GM12878 (cell line): ENCODE measurements at regions not wholly inside any gene's neighbourhood (a gene's known extent, or its start where the extent isn't known, plus 50 kb on each side); places are given as distances from the start of the nearest gene placed in this dataset.

Experiments
- ASH2L ChIP-seq: fragments of 300-600, 200-600 bp; sonication (generic); IDR thresholded peaks from 2 replicates; pipeline ENCODE4 v1.6.1; 2017; ENCODE audit warnings: low read depth, mild to moderate bottlenecking, borderline replicate concordance
- CHD2 ChIP-seq: IDR thresholded peaks from 2 replicates; pipeline ENCODE4 v1.6.1; 2011; ENCODE audit warnings: low read depth, low read length, improper control_type of control experiment, borderline replicate concordance
- CREM ChIP-seq: IDR thresholded peaks from 2 replicates; pipeline ENCODE4 v1.6.1; 2014; ENCODE audit warnings: antibody characterized with exemption, low read depth
- ETV6 ChIP-seq, 2 experiments: fragments of 450-650 bp in 1 of 2; IDR thresholded peaks in 1 of 2; conservative IDR thresholded peaks in 1 of 2; 2 replicates each; pipeline ENCODE4 v1.6.1; 2014; ENCODE audit warnings: antibody characterized with exemption in 1 of 2, borderline replicate concordance in 1 of 2, low read depth in 1 of 2, mild to moderate bottlenecking in 1 of 2, moderate library complexity in 1 of 2
- GATAD2B ChIP-seq: fragments of 450-650 bp; conservative IDR thresholded peaks from 2 replicates; pipeline ENCODE4 v1.6.1; 2017; ENCODE audit warnings: low read depth, mild to moderate bottlenecking, moderate library complexity
- HCFC1 ChIP-seq: fragments of 150-350 bp; IDR thresholded peaks from 2 replicates; pipeline ENCODE4 v1.6.1; 2014; ENCODE audit warnings: low read length
- HDAC2 ChIP-seq: fragments of 200-600 bp; sonication (generic); IDR thresholded peaks from 2 replicates; pipeline ENCODE4 v1.6.1; 2017
- HDAC6 ChIP-seq: fragments of 200-600 bp; sonication (generic); IDR thresholded peaks from one replicate; pipeline ENCODE4 v1.8.0; 2017; ENCODE audit warnings: antibody characterized with exemption; ENCODE audit not compliant: unreplicated experiment
- IRF3 ChIP-seq: fragments of 450-650 bp; IDR thresholded peaks from 2 replicates; pipeline ENCODE4 v1.6.1; 2014; ENCODE audit warnings: mild to moderate bottlenecking
- MTA3 ChIP-seq: IDR thresholded peaks from 2 replicates; pipeline ENCODE4 v1.6.1; 2012; ENCODE audit warnings: low read length, inconsistent platforms, borderline replicate concordance
- RAD51 ChIP-seq: fragments of 450-650 bp; IDR thresholded peaks from 2 replicates; pipeline ENCODE4 v1.6.1; 2016; ENCODE audit warnings: moderate library complexity, mild to moderate bottlenecking, inconsistent platforms
- TF ChIP-seq, protein P1 (sequence below): fragments of 450-650 bp; IDR thresholded peaks from 2 replicates; pipeline ENCODE4 v1.6.1; 2018; ENCODE audit warnings: borderline replicate concordance, mild to moderate bottlenecking; ENCODE audit not compliant: partially characterized antibody
- TF ChIP-seq, protein P2 (sequence below): fragments of 450-650 bp; IDR thresholded peaks from 2 replicates; pipeline ENCODE4 v1.6.1; 2017; ENCODE audit warnings: mild to moderate bottlenecking, moderate library complexity
- TF ChIP-seq, protein P3 (sequence below): fragments of 450-650 bp; IDR thresholded peaks from 2 replicates; pipeline ENCODE4 v1.6.1; 2018; ENCODE audit warnings: mild to moderate bottlenecking, low read depth, moderate library complexity; ENCODE audit not compliant: partially characterized antibody
- TF ChIP-seq, protein P4 (sequence below): IDR thresholded peaks from 2 replicates; pipeline ENCODE4 v1.6.1; 2011; ENCODE audit warnings: borderline replicate concordance, low read depth, mild to moderate bottlenecking, moderate library complexity, mixed read lengths, low read length; ENCODE audit not compliant: insufficient read depth; ENCODE audit errors: extremely low read length

GRCh38 chr6:27693766-27694546, 218.2 kb downstream of the OR2B2 start (continued):
- TF ChIP-seq HCFC1 (no peak), MTA3 (no peak), HDAC2 (no peak), ASH2L (no peak), CHD2 (no peak), HDAC6 (no peak), ETV6 (conservative IDR thresholded peaks at IDR 0.05 in 1 of 2, IDR thresholded peaks at IDR 0.05 in 1 of 2; ENCODE audit: borderline replicate concordance in 1 of 2, low read depth in 1 of 2) (peak in 1 of 2 experiments; percentile 33; a peak in 1 of 4 replicates), IRF3 (no peak), RAD51 (no peak), CREM (peak; percentile 80), GATAD2B (0 out of 2 replicates have a peak, but pooled peaks have one; percentile 46)
- TF ChIP-seq, protein P1, sequence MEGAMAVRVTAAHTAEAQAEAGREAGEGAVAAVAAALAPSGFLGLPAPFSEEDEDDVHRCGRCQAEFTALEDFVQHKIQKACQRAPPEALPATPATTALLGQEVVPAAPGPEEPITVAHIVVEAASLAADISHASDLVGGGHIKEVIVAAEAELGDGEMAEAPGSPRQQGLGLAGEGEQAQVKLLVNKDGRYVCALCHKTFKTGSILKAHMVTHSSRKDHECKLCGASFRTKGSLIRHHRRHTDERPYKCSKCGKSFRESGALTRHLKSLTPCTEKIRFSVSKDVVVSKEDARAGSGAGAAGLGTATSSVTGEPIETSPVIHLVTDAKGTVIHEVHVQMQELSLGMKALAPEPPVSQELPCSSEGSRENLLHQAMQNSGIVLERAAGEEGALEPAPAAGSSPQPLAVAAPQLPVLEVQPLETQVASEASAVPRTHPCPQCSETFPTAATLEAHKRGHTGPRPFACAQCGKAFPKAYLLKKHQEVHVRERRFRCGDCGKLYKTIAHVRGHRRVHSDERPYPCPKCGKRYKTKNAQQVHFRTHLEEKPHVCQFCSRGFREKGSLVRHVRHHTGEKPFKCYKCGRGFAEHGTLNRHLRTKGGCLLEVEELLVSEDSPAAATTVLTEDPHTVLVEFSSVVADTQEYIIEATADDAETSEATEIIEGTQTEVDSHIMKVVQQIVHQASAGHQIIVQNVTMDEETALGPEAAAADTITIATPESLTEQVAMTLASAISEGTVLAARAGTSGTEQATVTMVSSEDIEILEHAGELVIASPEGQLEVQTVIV: no peak
- TF ChIP-seq, protein P2, sequence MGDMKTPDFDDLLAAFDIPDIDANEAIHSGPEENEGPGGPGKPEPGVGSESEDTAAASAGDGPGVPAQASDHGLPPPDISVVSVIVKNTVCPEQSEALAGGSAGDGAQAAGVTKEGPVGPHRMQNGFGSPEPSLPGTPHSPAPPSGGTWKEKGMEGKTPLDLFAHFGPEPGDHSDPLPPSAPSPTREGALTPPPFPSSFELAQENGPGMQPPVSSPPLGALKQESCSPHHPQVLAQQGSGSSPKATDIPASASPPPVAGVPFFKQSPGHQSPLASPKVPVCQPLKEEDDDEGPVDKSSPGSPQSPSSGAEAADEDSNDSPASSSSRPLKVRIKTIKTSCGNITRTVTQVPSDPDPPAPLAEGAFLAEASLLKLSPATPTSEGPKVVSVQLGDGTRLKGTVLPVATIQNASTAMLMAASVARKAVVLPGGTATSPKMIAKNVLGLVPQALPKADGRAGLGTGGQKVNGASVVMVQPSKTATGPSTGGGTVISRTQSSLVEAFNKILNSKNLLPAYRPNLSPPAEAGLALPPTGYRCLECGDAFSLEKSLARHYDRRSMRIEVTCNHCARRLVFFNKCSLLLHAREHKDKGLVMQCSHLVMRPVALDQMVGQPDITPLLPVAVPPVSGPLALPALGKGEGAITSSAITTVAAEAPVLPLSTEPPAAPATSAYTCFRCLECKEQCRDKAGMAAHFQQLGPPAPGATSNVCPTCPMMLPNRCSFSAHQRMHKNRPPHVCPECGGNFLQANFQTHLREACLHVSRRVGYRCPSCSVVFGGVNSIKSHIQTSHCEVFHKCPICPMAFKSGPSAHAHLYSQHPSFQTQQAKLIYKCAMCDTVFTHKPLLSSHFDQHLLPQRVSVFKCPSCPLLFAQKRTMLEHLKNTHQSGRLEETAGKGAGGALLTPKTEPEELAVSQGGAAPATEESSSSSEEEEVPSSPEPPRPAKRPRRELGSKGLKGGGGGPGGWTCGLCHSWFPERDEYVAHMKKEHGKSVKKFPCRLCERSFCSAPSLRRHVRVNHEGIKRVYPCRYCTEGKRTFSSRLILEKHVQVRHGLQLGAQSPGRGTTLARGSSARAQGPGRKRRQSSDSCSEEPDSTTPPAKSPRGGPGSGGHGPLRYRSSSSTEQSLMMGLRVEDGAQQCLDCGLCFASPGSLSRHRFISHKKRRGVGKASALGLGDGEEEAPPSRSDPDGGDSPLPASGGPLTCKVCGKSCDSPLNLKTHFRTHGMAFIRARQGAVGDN: peak; percentile 72
- TF ChIP-seq, protein P3, sequence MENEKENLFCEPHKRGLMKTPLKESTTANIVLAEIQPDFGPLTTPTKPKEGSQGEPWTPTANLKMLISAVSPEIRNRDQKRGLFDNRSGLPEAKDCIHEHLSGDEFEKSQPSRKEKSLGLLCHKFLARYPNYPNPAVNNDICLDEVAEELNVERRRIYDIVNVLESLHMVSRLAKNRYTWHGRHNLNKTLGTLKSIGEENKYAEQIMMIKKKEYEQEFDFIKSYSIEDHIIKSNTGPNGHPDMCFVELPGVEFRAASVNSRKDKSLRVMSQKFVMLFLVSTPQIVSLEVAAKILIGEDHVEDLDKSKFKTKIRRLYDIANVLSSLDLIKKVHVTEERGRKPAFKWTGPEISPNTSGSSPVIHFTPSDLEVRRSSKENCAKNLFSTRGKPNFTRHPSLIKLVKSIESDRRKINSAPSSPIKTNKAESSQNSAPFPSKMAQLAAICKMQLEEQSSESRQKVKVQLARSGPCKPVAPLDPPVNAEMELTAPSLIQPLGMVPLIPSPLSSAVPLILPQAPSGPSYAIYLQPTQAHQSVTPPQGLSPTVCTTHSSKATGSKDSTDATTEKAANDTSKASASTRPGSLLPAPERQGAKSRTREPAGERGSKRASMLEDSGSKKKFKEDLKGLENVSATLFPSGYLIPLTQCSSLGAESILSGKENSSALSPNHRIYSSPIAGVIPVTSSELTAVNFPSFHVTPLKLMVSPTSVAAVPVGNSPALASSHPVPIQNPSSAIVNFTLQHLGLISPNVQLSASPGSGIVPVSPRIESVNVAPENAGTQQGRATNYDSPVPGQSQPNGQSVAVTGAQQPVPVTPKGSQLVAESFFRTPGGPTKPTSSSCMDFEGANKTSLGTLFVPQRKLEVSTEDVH: no peak
- TF ChIP-seq, protein P4, sequence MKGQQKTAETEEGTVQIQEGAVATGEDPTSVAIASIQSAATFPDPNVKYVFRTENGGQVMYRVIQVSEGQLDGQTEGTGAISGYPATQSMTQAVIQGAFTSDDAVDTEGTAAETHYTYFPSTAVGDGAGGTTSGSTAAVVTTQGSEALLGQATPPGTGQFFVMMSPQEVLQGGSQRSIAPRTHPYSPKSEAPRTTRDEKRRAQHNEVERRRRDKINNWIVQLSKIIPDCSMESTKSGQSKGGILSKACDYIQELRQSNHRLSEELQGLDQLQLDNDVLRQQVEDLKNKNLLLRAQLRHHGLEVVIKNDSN: no peak
